Activated CD8-positive, alpha-beta memory T cell treated with anti-CD3 and anti-CD28 coated beads, Interleukin-2, amount 50 U/mL, for 4 hours (primary cell): ENCODE measurements at regions not wholly inside any gene's neighbourhood (a gene's known extent, or its start where the extent isn't known, plus 50 kb on each side); places are given as distances from the start of the nearest gene placed in this dataset.

Experiments used
- DNase-seq: peaks from one replicate; pipeline ENCODE4 v3.0.0-alpha.2; 2020

DNA sequence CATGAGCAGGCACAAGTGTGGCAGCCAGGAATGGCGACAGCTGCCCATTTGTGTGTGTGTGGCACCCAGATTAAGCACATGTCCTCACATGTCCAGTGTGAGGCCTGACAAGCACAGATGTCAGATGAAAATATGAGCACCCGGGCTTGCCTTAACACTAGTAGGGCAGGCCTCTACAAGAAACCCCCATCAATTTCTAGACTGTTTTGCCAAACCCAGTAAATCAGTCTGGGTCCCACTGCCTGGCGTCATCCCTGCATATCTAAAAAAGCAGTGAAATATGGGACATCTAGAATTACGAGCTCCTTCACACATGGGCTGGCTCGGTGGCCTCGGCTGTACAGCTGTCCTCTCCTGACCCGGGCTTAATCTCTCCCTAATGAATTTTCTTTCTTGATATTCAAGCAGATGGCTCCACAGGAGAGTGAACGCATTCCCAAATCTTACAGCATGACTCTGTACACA, 432.7 kb downstream of the FOXO1 start:
- no peak for DNase-seq

DNA sequence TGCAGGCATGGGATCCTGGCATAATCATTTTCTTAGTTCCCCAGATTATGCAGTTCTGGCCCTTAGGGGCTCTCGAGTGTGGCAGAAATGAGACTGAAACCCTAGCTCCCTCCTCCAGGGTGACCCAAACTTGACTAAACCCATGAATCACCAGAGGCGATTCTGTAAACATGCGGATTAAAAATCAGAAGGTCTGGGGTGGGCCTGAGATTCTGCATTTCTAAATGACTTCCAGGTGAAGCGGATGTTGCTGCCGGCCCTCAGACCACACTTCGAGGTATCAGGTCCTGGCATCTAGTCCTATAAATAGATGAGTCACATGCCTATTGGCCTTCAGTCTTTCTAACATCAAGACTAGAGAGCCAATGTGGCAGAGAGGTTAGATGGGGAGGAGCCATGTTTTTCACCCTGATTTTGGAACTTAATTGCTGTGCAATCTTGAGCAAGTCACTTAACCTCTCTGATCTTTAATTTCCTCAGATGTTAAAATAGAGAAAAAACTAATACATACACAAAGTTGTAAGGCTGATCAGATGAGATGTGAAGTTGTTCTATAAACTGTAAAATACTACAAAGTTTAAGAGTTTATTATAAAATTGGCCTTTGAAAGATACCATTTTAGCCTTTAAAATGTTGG, 431.2 kb downstream of the FOXO1 start:
- DNase-seq: no peak

DNA sequence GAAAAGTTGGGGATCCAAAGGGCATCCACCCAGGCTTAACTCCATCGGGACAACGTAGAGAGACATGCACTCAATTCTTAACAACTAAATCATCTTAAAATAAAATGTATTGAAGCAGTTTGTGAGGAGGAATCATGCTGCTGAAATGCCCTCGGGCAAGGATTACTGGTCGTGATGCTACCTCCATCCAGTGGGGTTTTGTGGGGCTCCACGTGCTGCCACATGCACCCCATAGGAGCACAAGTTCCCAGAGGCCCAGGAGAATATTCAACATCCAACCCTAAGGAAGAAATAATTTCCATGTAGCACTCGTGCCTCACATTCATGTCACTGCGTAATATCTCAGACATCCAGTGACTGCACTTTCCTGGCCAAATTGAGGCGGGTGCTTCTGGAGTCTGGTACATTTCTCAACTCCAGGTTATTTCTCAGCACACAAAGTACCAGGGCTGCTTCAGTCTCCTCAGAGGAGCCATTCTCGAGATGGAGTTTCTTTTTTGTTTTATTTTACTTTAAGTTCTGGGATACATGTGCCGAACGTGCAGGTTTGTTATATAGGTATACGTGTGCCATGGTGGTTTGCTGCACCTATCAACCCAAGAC, 429.8 kb downstream of the FOXO1 start:
- DNase-seq: no peak

DNA sequence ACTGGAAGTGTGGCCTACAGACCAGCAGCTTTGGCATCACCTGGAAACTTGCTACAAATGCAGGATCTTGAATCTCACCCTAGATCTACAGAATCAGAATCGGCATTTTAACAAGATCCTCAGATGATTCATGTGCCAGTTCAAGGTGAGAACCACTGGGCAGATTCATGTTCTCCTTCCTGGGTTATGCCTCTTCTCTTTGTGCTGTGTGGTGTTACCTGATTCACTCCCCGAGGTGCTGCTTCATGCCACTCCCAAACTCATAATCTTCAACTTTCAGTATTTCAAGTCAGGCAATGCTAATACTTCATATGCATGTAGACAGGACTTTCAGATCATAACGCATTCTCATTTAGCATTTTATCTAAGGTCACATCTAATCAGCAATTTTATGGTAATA, 427.7 kb downstream of the FOXO1 start:
- DNase-seq: no peak

DNA sequence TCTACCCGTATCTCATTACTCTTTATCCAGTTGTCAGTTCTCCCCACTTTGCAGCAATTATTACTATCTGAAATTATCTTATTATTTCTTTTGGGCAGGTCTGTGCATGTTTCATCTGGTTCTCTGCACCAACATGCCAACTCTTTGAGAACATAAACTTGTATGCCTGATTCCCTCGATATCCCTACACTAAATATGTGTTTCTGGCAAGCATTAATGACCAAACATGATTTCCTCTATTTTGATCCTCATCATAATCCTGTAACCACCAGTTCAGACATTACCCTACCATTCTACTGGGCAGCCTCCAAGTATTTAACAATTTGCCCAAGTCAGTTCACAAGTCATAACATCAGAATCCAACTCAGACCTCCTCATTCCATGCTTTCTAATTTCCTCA, 426.1 kb downstream of the FOXO1 start:
- no peak for DNase-seq

DNA sequence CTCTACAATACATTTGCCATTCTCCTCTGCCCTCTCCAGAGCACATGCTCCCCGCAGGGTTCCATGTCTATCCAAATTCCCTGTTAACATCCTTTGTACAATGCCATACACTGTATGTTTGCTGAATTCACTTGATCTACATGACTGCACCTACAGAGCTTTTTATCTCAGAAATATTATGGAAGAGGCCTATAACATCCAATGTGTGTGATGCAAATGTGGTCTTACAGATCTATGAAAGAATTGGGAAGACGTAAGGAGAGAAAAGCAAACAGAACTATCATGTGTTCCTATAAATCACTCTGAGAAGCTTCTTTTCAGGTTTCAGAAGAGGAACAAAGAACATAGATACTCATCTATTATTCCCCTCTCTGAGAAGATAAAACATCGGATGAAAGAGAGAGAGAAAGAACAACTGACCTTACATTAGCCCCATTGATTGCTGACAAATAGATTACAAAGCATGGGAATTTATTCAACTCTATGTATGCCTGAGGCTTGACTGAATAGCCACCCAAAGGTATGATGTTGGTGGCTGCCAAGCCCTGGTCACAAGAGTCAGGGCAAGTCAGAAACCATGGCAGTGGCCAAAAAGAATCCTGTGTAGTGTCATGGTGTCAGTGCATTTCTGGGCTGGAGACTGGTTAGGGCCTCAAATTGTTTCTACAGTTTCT, 425.2 kb downstream of the FOXO1 start:
- no peak for DNase-seq

DNA sequence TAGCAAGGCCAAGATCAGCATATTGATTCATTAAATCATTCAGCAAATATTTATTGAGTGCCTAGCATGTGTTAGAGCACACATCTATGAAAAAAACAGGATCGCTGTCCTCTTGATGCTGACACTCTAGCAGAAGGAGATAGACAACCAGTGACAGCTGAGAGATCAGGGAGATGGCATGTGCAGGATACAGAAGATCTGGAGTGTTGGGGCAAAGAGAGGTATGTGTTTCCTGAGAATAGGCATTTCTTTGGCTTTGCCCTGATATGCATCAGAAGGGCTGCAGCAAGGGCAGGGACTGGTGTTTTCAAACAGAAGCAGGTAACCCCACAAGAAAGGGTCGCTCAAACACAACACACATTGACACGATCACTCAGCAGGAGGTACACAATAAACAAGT, 423.4 kb downstream of the FOXO1 start:
- no peak for DNase-seq

DNA sequence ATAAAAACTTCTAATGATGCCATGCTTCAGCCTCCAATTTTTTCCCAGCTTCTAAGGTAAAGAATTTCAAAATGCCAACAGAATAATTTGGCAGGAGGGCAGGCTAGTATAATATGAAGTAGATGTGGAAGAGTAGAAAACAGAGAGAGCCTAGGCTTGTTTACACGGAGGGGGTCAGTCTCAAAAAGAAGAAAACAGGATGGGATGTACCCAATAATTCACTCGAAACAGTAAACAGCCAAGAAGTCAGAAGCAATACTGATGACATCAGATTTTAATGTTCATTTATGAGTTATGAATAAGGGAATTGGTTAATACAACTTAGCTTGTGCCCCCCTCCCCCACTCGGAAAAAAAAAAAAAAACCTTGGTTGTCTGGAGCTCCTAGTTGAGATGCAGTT, 422.5 kb downstream of the FOXO1 start:
- DNase-seq: no peak

DNA sequence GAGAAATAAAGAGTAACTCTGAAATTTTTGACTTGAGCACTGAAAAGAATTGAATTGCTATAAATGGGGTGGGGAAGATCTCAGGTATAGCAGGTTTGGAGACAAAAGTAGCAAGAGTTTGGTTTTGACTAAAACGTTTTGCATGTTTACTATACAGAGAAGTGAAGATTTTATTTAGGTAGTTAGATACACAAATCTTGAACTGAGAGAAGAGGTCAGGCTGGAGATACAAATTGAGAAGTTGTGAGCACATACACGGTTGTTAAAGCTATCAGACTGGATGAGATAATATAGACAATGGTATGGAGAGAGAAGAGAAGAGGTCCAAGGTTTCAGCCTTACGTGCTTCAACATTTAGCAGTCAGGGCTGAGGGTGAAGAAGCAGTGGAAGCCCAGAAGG, 420.9 kb downstream of the FOXO1 start:
- DNase-seq: no peak

DNA sequence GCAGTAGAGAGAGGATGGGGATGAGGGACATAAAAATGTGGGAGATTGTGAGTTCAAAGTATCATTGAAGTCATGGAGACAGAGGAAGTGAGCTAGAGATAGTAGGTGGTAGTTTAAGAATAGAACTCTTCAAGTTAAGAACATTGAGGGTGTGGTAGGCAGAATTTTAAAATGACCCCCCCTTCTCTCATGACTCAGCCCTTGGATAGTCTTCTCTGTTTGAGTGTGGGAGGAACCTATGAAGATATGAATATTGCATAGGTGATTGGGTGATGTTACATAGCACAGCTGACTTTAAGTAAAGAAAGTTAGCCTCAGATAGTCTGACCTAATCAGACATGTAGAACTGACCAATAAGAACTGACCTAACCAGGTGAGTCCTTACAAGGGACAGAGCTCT, 418.6 kb downstream of the FOXO1 start:
- DNase-seq: no peak

DNA sequence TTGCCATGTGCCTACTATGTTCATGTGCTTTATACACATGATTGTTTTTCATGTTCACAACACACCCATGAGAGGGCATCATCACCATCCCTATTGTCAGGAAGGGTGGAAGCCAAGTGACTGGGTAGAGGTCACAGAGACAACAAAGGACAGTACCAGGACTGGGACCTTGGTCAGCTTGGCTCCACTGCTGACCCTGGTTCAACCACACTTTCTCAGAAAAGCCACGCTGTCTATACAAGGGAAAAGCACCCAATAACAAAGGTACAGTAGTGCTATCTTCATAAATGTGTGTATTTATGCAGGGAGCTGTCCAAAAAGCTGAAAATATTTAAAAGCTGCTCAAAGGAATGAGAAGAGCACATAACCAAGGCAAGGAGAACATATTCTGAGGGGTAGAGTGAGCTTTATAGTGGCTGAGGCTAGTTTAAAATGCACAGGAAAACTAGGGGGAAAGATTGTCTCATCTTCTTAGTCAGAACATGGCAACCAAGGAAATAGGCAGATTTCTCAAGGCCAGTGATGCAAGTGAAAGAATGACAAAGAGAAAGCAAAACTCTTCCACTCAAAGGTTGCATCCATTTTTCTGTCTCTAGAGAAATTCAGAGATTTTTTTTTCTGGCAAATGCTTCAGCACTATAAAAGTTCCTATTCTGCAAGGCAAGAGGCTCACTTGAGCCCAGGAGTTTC, 415.0 kb downstream of the FOXO1 start:
- DNase-seq: no peak

DNA sequence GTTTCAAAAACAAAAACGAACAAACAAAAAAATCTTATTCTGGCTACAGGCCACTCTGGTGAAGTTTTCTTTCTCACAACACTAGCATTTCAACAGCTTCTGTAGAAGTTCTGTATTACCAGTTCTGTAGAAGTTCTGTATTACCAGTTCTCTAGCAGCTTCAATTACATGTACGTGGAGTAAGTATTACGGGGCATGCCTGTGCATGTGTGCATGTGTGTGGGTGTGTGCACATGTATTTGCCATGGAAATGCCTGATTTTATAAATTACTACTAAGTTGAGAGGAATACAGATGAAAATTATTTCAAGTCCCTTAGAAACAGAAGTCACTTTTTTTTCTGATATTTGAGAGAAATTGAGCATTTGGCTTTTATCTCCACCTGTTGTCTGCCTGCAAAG, 414.2 kb downstream of the FOXO1 start:
- DNase-seq: no peak

DNA sequence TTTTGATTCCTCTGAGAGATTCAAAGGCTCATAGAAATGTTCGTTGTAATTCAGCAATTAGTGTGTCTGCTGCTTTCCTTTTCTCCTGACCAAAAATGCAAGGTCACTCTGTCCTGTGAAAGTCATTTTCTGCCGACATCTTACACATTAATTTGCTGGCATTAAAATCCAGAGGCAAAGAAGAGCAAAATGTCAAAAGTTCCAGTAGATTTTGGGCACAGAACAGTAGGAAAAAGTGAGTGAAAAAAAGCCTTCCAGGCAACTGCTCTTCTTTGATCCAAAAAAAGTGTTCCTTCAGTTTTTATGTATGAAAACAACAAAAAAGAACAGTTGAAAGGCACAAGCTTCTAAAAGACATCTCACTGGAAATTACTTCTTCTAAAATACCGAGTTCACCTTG, 413.8 kb downstream of the FOXO1 start:
- DNase-seq: no peak

DNA sequence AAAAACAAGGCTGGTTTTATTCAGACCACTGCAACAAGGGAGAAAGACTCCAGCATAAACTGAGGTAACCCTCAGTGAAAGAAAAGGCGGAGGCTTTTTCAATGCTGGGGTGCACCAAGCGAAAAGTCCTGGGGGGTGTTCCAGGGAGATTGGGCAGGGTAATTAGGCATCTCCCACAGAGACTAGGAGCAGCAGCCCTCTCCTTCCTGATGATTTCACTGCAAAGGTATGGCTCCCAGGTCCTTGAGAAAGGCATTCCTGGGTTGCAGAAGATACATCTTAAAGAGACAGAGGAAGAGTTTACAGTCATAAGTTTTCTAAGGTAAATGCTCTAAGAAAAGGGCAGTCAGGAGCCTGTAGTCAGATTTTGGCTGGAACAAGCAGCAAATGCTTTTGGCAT, 412.0 kb downstream of the FOXO1 start:
- DNase-seq: no peak

DNA sequence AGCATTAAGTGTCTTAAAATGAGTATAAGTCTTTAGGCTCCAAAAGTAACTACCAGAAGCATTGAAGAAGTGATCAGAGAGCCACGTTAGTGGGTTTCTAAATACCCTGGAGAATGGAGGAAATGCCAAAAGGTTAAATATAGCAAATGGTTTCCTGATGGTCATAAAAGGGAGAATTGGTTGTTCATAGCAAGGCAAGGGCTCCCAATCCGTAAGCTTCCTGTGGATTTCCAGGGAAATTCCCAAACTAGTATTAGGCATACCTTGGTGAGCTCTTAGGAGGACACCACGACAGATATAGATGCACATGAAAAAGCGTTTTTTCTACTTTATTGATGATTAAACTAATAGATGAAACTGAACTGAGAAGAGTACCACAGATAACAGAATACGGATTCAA, 410.9 kb downstream of the FOXO1 start:
- DNase-seq: no peak

DNA sequence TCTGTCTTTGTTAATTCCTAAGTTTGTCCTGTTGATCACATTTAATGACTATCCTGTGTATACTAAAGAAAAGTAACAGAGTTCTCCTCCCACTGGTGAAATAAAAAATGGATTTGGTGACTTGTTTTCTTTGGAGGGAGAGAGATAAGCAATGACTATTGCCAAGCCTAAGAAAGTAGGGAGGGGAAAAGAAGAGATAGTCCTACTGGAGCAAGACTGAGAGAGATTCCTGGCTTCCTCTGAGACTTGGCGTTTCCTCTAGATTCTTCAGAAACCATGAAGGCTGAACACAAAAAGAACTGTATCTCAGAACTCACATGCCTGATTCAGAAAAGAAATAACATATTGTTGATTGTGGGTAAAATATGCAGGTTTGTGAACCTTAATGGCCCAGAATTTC, 406.5 kb downstream of the FOXO1 start:
- no peak for DNase-seq

DNA sequence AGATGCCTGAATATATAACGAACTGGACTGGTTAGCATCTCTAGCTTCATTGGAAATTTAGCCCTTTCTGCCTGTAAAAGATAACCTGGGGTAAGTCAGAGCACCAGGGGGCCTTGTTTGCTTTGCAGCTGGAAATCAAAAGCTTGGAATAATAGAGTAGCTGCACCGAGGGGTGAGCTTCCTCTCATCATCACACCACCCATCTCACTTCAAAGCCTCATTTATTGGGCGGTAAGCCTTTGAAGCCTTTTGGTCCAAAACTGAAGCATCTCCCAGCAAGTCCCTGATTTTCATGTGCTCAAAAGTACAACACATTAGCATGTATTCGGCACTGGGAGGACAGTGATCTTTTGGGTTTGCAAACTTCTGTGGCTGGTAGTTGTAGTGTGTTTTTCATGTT, 405.1 kb downstream of the FOXO1 start:
- DNase-seq: no peak

DNA sequence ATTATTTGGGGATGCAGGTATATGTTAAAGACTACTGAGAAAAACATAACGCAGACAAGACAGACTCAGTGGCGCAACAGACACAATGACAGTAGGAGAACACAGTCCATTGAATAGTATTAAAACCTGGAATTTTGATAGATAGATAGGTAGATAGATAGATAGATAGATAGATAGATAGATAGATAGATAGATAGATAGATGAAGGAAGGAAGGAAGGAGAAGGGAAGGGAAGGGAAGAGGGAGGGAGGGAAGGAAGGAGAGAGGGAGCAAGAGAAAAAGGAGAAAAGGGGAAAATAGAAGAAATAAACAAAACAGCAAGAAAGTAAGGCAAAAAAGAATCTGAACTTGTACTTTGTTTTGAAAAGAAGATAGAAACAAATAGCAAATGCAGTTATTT, 404.5 kb downstream of the FOXO1 start:
- no peak for DNase-seq

DNA sequence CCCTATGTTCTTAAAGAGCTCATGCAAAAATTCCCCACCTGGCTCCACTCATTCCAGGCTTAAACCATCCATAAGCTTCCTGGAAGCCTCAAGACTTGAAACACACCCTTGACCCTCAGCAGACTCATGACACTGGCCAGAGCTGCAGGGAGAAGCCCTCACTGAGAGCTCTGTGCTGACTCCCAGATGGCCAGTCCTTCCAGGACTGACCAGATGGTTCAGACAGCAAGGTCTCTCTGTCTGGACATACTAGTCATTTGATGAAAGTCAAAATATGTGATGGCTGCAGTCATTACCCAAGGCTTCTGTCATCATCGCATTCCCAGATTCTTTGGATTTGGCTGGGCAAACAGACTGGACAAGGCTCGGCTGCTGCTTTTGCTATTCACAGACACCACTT, 397.4 kb downstream of the FOXO1 start:
- DNase-seq: no peak

DNA sequence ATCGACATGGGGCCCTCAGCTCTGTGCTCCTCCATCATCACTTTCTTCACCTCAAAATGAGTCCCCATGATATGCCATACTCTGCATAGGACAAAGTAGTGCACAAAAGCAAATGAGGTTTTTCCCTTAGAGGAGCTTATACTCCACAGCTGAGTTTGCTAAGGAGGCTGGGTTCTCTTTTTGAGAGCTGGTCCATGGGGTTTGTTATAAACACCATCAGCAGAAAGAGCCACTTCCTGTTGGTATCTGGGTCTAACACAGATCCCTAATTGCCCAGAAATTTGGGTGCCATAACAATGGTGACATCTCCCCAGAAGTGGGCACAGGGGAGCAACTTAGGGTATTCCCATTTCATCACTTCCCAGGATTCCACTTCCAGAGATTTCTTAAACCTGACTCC, 395.7 kb downstream of the FOXO1 start:
- DNase-seq: no peak

DNA sequence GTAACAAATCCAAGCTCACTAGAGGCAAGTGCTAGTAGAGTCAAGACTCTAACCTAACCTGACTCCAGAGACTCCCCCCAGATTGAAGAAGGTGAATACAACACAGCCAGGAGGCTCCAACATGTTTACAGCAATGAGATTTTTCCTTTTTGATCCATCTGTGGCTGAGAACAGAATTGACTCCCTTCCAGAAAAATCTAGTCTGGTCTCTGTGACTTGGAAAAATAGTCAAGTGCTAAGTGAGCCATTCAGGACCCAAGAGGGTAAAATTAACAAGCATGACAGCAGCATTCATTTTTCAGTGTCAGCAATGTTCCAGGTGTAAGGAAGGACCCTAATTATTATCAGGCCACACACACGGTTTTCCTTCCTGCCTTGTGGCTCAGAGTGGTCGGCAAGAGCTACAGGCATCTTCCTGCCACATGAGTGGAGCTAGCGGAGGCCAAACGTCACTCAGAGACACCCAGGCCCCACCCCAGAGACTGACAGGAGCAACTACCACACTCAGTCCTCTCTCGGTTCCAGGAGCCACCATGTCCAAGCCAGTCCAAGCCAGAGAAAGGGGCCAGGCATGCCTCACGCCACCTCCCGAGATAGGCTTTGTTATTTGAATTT, 395.1 kb downstream of the FOXO1 start:
- no peak for DNase-seq

DNA sequence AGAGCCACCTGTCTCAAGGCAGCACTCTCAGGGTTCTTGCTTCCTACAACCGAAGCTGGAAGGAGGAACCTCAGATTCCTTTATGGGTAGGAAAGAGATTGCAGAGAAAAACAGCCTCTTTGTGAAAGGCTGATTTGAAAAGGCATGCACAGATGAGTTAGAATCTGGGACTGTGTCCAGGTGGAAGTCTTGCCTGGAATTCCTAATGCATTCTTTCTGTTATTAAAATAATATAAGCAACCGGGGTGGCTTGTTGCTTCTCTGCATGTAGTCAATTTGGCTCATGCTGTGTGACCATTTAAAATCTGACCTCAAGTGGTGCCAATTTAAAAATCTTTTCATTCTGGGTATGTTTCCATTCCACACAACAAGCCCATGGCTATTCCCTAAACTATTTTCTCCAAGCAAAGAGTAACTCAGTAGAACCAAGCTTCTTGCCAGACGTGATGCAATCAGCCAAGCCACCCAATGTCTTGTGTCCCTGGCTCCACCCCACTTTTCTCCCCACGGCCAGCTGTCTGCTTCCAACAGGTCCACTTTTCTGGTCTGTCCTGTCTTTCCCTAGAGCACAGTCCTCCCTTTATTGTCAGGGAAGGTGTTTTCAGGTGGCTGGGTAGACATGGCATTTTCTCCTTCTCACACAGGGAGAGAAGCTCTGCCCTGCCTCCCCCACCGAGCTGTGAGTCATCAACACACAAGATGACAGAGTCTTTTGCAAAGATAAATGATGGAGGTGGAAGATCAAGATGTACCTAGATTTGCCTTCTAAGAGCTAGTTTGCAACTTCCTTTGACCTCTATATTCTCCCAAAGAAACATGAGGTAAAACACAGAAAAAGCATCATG, 394.3 kb downstream of the FOXO1 start:
- peak; percentile 70 for DNase-seq

DNA sequence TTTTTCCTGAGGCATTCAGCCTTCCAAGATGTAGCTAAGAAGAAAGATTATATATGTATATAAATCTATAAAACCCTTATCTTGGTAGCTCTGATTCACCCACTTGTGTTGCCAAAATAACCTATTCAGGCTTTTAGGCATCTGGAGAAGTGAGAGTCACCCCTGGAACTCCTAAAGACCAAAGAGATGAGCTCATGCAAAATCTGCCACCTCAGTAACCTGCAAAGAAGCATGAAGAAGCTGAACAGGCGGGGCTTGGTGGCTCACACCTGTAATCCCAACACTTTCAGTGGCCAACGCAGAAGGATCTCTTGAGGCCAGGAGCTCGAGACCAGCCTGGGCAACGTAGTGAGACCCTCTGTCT, 393.7 kb downstream of the FOXO1 start:
- DNase-seq: no peak
